GM20431 (cell line): ENCODE measurements at regions not wholly inside any gene's neighbourhood (a gene's known extent, or its start where the extent isn't known, plus 50 kb on each side); places are given as distances from the start of the nearest gene placed in this dataset.

Source experiments
- in situ Hi-C: fragments of 300-500 bp; cut with MseI, MboI; formaldehyde crosslinking; loops from one replicate; pipeline ENCODE4 v1.15.0; 2020; ENCODE audit warnings: low sequenced_read_pairs; ENCODE audit not compliant: unreplicated experiment

DNA sequence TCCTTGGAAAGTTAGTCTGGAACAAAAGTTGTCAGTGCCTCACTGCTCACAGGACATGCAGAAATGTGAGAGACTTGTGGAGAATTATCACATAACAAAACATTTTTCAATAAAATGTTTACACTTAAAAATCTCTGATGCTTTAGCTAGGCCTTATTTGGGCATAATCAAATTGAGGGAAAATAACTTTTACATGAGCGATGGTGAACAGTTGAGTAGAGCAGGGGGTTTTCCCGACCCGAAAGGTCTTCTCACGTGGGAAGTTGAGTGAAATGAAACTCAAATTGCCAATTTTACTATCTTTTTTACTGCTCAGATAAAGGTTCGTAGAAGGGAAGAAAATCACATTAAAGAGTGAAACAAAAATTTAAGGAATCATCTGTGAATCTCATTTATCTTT lies 465.6 kb downstream of the MTX2 start:
- in situ Hi-C loops = no loop called here

DNA sequence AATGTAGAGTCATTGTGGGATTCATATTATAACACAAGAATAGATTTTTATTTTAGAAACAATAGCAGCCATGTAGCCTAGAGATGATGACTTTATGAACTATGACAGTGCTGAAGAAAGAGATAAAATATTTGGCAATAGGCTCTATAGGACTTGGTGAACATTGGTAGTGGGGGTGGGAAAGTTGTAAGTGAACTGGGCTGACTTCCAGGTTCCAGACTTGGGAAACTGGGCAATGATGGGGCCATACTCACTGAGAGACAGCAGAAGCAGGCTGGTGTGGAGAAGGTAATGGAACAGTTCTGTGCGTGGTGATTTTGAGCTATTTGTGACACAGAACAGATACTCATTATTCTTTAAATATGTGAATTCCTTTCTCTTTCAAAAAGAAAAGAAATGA lies 470.3 kb upstream of the HNRNPA3 start:
- in situ Hi-C loops = no loop called here

DNA sequence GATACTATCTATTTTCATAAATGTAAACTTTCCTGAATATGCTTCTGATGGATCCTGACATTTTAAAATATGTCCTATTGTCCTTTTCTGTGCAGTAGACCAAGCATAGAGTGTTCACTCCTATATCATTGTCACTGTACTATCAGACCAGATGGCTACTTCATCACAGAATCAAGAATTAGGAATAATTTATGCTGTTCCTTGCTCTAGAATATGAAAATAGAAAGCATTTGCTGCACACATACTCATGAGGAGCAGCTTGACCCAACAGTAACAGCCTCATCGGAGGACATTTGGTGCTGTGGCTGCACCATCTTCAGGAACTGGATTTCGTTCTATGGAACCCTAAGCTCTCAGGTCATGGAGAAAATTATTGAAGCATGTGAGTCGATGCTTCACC lies 468.9 kb upstream of the HNRNPA3 start:
- in situ Hi-C loops = no loop called here

DNA sequence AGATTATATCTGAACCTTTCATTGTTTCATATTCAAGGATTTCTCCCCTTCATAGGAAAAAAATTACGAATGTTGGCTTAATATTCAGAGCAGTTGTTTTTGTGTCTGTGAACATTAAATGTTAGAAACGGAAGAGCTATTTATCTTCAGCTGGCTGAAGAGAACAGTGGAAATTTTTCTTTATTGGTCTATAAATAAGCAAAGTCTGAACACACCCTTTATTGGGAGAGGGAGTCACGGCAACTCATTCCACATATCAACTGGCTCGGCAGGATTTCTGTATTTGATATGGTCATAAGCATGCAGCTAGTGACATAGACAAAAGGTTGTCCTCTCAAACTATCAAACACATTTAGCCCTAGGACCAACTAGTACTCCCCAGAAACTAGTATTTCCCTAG lies 468.4 kb upstream of the HNRNPA3 start:
- in situ Hi-C loops = no loop called here

DNA sequence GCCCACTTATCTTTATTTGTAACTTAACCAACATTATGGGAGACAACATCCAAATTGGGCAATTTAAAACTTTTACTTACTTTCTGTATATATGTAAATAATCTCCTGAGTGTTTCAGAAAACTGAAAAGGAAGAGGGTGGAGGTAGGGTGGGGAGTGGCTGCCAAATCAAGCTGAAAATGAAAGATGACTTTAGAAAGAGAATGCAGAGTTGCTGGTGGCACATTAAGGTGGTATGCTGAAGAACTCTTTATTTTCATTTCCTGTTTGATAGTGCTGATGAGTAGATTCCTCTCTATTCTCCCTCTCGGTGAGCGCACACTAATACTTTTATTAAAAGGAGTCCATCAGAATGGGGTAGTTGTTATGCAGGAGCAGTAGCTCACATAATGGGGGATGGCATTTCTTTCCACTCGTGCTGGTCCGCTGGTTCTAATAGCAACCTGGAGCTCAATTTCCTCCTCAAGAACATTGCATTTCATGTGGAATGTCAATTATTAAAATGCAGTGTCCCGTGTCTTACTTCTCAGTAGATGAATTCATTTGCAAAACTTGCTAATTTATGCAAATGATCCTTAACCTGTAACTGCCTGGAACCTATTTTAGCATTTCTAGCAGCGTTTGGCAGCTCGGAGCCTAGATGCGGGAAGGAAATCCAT lies 466.9 kb upstream of the HNRNPA3 start:
- in situ Hi-C loops = no loop called here

DNA sequence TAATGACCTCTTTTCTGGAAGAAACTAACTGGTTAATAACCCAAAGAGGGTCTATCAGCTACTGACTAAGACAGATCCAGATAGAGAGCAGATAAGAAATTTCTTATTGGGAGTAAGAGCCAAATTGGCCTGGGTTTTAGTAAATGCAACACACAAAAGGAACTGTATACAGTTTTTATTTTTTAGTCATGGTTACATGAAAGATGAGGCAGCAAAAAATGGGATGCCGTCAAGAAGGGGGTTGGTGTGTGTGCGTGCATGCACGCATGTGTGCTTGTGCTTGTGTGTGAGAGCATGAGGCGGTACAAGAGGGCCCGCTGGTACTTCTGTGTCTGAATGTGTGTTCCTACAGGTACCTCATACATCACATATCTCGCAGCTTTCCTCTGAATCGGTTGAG lies 466.2 kb upstream of the HNRNPA3 start:
- in situ Hi-C loops = no loop called here

DNA sequence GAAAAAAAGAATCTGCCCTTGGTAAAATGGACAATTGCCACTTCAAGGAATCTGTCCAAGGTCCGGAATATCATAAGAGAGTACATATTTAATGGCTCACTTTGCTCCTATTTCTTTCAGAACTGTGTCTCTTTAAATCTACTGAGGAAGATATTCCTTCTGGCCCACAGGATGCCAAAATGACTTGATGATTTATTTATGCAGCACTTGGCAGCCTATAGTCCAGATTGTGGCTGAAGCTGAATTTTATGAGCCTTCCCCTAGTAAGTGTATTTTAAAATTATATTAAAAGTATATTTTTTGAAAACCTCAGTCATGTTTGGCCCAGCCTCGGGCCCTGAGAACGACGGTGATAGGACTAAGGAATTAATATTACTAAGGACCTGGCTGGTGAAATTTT lies 465.1 kb upstream of the HNRNPA3 start:
- in situ Hi-C loops = no loop called here

DNA sequence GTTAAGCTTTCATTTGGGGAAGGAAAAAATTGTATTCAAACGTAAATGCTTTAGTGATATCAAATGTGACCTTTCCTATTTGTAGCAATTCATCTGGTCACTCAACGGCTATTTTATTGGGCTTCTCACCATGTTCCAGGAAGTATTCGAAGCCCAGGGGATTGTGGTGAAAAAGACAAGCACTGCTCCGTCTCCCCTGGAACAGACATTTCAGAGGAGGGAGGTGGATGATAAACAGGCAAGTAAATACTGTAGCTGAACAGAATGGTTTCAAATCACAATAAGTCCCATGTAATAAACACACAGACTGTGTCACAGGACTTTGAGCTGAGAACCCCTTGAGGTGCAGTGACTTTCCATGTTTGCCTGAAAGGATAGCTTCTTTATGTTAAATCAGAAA lies 464.7 kb upstream of the HNRNPA3 start:
- in situ Hi-C loops = no loop called here

DNA sequence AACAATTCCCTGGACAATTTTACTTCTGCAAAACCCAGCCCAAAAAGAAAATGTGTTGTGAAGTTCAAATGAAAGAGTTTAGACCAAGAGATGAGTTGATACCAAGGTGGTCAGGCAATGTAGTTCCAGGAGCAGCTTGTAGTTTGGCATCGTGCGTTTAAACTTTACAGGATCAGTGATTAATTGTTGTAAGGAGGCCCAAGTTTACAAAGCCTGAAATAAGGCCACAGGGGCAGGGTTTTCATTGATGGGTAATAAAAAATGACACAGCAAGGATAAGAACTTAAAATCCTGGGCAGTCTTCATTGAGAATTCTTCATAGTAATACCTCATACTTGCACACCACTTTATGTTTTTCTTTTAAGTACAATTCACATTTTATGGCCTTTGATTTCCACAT lies 463.9 kb upstream of the HNRNPA3 start:
- in situ Hi-C loops = no loop called here

DNA sequence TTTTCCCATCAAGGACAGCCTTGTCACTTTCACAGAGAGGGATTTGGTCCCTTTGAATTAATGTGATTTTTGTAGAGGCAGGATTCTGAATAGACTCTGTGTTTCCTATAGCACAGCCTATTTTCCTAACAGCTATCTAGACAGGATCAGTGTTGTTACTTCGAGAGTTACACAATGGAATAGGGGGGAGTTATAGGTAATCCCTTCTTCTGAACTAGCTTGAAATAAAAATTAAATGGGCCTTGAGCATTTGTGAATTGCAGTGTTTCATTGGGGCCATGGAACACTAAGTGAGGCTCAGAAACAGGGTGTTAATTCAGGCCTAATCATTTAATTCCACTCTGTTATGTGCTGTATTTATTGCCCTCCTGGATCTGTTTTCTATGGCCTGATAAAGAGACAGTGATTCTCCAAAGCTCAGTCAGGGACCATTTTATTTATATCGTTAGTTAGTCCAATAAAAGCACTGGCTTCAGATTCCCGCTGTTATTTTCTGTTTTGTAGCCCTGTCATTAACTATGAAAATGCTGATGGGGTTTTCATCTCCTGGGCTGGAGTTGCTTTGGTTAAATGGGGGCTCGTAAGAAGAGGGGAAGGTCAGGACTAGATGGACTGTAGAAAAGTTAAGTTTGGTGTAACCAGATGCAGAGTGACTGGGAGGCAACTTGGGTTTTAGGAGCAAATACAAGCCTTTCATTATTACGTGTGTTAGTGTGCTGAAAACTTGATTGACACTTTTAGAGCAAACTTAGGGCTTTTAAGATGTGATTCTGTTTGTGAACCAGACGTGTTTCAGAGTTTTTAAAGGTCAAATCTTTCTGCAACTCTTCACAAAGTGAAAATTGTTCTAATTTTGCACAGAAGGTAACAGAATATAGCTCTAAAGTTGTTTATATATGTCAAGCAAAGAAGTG lies 461.0 kb upstream of the HNRNPA3 start:
- in situ Hi-C loops = no loop called here

DNA sequence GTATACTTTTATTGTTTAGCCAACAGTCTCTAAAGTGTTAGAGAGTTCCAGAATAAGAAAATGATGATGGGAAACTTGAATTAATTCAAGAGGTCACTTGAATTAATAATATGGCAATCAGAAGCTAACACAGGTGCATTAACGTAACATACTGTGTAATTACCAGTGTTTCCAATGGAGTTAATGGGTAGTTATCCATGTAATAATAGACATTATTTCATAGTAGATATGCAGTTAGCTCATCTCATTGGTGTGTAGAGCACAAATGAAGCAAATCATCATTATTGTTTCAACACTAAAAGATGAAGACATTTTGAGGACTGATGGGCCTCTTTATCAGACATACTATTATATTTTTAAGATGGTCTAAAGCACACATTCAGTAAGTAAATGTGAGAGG lies 460.3 kb upstream of the HNRNPA3 start:
- in situ Hi-C loops = no loop called here

DNA sequence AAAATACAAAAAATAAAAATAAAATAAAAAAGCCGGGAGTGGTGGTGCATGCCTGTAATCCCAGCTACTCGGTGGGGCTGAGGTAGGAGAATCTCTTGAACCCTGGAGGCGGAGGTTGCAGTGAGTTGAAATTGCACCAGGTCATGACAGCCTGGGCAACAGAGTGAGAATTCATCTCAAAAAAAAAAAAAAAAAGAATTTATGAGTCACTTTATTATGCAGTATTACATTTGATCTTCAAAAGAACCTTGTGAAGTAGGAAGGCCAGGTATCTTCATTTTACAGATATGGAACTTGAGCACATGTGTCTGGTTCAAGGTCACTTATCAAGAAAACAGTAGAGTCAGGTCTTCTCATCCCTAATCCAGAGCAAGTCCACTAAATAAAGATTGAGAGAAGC lies 459.4 kb upstream of the HNRNPA3 start:
- in situ Hi-C loops = no loop called here

DNA sequence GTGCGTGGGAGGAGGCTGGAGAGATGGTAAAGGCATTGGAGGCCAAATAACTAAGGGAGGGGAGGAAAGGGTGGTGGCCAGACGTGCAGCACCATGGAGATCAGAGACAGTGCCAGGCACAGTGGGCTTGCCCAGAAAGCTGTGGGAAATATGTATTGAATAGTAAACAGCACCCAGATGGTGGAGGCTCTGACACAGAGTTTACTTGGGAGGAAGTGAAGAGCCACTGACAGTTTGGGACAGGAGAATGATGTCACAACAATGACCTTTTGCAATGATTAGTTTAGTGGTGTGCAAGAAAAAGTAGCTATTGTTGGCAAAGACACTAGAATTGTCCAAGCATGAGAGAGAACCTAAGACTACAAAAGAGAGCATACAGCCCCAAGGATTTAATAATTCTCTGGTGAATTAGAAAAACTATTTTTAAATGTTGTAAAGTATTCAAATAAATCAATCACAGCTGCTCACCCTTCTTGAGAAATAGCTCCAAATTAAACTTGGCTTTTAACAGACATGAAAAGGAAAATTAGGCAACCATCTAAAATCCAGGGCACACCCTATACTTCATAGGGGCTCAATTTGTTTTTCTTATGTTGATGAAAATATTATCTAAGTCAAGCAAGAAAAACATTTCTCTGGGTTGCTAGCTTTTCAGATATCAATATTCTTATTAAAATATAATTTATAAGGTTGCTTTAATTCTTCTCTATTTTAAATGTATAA lies 458.7 kb upstream of the HNRNPA3 start:
- in situ Hi-C loops = no loop called here

DNA sequence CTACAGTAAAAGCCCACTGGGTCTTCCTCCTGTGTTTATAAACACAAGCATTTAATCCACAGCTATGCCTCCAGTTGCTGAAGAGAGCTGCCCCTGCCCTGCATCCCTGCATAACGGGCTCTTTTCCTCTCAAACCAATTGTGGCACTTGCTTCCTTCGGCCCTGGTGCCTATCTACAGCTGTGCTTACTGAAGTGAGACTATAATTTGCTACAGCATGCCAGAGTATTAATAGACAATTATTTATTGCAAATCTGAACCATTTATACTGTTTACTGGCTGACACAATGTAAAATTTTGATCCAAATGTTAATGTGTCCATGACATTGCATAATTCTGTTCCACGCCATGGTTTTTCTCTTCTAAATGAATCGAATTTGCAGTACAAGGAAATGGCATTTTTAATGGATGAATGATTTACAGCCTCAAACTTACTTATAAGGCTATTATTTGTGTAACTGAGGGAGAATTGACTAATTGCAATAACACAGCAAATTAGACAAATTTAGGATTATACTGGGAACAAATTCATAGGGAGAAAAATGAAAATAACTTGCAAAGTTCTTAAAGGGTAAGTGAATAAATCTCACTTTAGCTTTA lies 457.0 kb upstream of the HNRNPA3 start:
- in situ Hi-C loops = no loop called here

DNA sequence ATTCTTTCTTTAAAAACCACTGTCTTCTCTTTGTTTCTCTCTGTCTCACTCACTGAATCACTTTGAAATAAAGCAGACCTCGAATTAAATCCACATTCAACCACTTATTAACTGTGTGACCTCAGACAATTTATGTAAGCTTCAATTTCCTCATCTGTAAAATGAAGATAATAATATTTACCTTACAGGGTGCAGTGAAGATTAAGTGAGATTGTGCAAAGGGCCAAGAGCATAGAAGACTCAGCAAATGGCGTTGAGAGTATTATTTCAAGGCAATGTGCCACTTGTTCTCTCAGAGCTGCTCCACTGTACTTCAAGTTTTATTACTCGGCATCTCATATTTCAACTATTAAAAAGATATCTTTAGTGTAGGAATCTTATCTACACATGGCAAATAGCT lies 454.2 kb upstream of the HNRNPA3 start:
- in situ Hi-C loops = no loop called here

DNA sequence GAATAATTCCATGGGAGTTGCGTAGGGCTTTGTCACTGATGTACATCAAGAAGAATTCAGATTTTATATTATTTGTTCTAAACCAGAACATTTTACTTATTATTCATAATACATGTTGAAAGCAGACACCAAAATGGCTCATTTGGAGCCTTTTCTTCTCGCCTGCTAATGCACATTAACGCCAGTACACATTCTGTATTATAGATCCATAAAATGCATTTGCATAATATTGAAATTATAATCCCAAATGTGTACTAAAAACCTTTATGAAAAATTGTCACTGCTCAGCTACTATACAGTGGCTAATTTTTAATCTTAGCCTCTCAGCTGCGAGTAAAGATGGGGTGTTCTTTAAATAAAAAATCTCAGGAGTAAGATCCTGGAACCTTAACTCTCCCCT lies 452.2 kb upstream of the HNRNPA3 start:
- in situ Hi-C loops = no loop called here

DNA sequence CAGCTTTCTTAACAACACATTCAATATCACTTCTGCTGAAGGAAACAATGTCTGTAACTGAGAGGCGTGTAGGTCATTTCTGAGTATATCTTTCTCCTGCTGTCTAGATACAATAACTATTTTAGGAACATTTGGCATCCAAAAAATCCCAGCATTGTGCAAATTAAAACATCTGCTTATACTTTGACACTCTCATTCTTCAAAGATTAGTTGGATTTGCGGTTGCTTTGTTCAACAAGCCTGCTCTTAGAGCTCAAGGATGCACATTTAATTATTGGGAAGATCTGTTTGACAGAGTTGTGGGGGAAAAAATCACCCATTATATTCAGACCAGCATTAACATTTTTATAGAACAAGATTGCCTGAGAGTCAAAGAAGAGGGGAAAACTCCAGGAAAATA lies 449.5 kb upstream of the HNRNPA3 start:
- in situ Hi-C loops = no loop called here

DNA sequence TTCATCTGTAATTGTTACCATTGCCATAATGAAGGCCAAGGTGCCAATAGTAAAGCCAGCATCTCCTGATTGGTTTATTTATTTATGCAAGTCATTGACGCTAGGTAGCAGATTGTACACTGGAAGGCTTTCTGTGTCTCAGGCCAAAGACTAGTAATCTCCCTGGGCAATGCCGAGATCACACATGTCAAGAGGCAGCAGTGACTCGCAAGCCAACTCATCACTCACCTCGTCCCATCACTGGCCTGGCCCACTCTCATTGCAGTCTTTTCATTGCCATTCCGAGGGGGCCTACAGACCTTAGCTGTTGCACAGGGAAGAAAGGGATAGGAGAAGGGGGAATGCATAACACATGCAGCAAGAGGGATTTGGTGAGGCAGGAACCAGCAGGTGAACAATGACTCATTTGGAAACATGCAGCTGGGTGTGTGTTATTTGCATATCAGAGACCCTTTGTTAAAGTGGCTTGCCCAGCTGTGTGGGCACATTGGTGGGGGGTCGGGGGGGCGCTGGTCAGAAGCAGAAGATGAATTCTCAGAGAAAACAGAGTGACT lies 448.7 kb upstream of the HNRNPA3 start:
- in situ Hi-C loops = no loop called here

DNA sequence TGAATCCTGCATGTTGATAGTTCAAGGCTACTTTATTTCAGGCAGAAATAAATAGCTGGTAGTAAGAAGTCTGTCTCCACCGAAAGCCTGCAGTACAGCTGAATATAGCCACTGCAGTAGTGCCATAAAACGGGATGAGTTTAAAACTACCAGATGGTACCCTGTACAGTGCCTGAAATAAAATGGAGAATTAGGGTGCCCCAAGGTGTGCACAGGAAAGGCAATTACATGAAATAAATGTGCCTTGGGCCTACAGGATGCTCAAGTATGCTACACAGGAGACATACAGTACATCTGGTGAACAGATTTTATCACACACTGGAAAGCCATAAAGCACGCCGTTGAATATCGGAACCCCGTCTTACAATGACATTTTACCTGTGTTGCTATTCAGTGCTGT lies 447.7 kb upstream of the HNRNPA3 start:
- in situ Hi-C loops = no loop called here

DNA sequence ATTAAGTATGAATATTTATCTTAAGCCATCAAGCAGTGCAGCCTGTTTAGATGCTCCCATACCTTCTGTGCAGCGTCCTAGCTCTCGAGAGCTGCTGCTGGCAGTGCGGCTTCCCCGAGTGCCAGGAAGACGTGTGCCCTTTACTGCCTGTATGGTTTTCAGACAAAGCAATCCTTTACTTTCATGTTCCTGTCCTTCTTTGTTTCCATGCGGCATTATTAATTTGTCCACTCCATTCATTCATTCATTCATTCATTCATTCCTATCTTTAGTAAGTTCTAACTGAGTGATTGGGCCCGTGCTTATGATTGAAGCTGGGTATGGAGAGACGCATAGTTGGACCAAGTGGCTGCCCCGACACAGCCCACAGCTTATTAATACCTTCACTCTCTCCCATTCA lies 446.6 kb upstream of the HNRNPA3 start:
- in situ Hi-C loops = no loop called here
